GM23338 (cell line): ENCODE measurements at regions not wholly inside any gene's neighbourhood (a gene's known extent, or its start where the extent isn't known, plus 50 kb on each side); places are given as distances from the start of the nearest gene placed in this dataset.

Experiments used
- CREB1 ChIP-seq: fragments of 250-450 bp; sonication (Bioruptor Pico); IDR thresholded peaks from 2 replicates; pipeline ENCODE4 v1.5.0; 2020; ENCODE audit warnings: low read depth, mild to moderate bottlenecking, moderate library complexity
- CTCF ChIP-seq, 2 experiments: fragments of 200-600 bp in 1 of 2; sonication (generic) in 1 of 2; conservative IDR thresholded peaks; 2 replicates each; pipeline versions ENCODE4 v1.5.1 to v1.6.1; 2016 to 2017; ENCODE audit warnings: antibody characterized with exemption in 2 of 2, low read depth in 2 of 2, mild to moderate bottlenecking in 2 of 2, moderate library complexity in 1 of 2
- EZH2 ChIP-seq: fragments of 200-600 bp; sonication (generic); IDR thresholded peaks from one replicate; pipeline ENCODE4 v1.8.0; 2017; ENCODE audit warnings: antibody characterized with exemption, mild to moderate bottlenecking, low read depth; ENCODE audit not compliant: unreplicated experiment
- EZH2phosphoT487 ChIP-seq: fragments of 200-600 bp; sonication (generic); IDR thresholded peaks from one replicate; pipeline ENCODE4 v1.8.1; 2018; ENCODE audit warnings: antibody characterized with exemption; ENCODE audit not compliant: unreplicated experiment
- JUNB ChIP-seq: IDR thresholded peaks from one replicate; pipeline ENCODE4 v1.6.1; 2016; ENCODE audit warnings: antibody characterized with exemption; ENCODE audit not compliant: unreplicated experiment
- NANOG ChIP-seq: IDR thresholded peaks from 2 replicates; pipeline ENCODE4 v1.6.1; 2016; ENCODE audit warnings: antibody characterized with exemption, borderline replicate concordance
- POLR2AphosphoS5 ChIP-seq: IDR thresholded peaks from 2 replicates; pipeline ENCODE4 v1.6.1; 2016; ENCODE audit warnings: antibody characterized with exemption, low read depth
- REST ChIP-seq: IDR thresholded peaks from one replicate; pipeline ENCODE4 v1.6.1; 2018; ENCODE audit warnings: antibody characterized with exemption; ENCODE audit not compliant: unreplicated experiment
- ZNF114 ChIP-seq: fragments of 250-450 bp; sonication (Bioruptor Pico); IDR thresholded peaks from 2 replicates; pipeline ENCODE4 v1.5.0; 2020; ENCODE audit warnings: mild to moderate bottlenecking, moderate library complexity
- ZNF331 ChIP-seq: fragments of 250-450 bp; sonication (Bioruptor Pico); IDR thresholded peaks from 2 replicates; pipeline ENCODE4 v1.5.0; 2020; ENCODE audit warnings: low read depth, mild to moderate bottlenecking, moderate library complexity

GRCh38 chr12:82144505-82144904, 213.7 kb downstream of the CCDC59 start:
- TF ChIP-seq JUNB (no peak), CTCF (conservative IDR thresholded peaks at IDR 0.05; ENCODE audit: low read depth in 2 of 2) (no peak), EZH2 (no peak), REST (no peak), POLR2AphosphoS5 (no peak), ZNF114 (no peak), ZNF331 (CRISPR knock-in tag) (no peak), EZH2phosphoT487 (no peak), CREB1 (CRISPR knock-in tag) (no peak), NANOG (no peak)
